Fibroblast of lung (primary cell): ENCODE measurements at regions not wholly inside any gene's neighbourhood (a gene's known extent, or its start where the extent isn't known, plus 50 kb on each side); places are given as distances from the start of the nearest gene placed in this dataset.

Experiments
- DNase-seq, 2 donors: peaks; one replicate each; pipeline versions ENCODE4 v3.0.0 to v3.0.0-alpha.2; 2010; ENCODE audit warnings: low read depth in 2 of 2
- H2AFZ ChIP-seq: 2 replicates; pipeline ENCODE4 v1.5.1; 2012; ENCODE audit warnings: low read length, control low read depth, inconsistent platforms
- H3K27ac ChIP-seq: 2 replicates; pipeline ENCODE4 v1.5.1; 2011; ENCODE audit warnings: low read length, control low read depth; ENCODE audit not compliant: insufficient read depth
- H3K27me3 ChIP-seq: 2 replicates; pipeline ENCODE4 v1.5.1; 2011; ENCODE audit warnings: mild to moderate bottlenecking, low read length; ENCODE audit not compliant: control insufficient read depth, insufficient read depth
- H3K36me3 ChIP-seq: 2 replicates; pipeline ENCODE4 v1.5.1; 2011; ENCODE audit warnings: low read length; ENCODE audit not compliant: control insufficient read depth, insufficient read depth
- H3K4me1 ChIP-seq: 2 replicates; pipeline ENCODE4 v1.5.1; 2011; ENCODE audit warnings: low read length; ENCODE audit not compliant: control insufficient read depth, insufficient read depth; ENCODE audit errors: extremely low read depth
- H3K4me2 ChIP-seq: 2 replicates; pipeline ENCODE4 v1.5.1; 2011; ENCODE audit warnings: low read length, control low read depth; ENCODE audit not compliant: insufficient read depth; ENCODE audit errors: extremely low read depth
- H3K4me3 ChIP-seq, 4 experiments: fragments of 200-600 bp in 1 of 4; sonication (generic) in 1 of 4; replicated peaks in 1 of 4; 2 replicates each; pipeline ENCODE4 v1.5.1; 2011 to 2016; ENCODE audit warnings: low read length in 4 of 4, low read depth in 3 of 4, mild to moderate bottlenecking in 3 of 4, control low read depth in 2 of 4, inconsistent platforms in 1 of 4, mixed read lengths in 1 of 4; ENCODE audit not compliant: insufficient read depth in 1 of 4; ENCODE audit errors: control extremely low read depth in 1 of 4
- H3K79me2 ChIP-seq: 2 replicates; pipeline ENCODE4 v1.5.1; 2012; ENCODE audit warnings: mild to moderate bottlenecking, low read length, inconsistent platforms; ENCODE audit not compliant: control insufficient read depth, insufficient read depth
- H3K9ac ChIP-seq: 2 replicates; pipeline ENCODE4 v1.5.1; 2011; ENCODE audit warnings: mild to moderate bottlenecking, low read length, control low read depth; ENCODE audit not compliant: insufficient read depth
- H3K9me3 ChIP-seq: 2 replicates; pipeline ENCODE4 v1.5.1; 2012; ENCODE audit warnings: low read depth, low read length; ENCODE audit not compliant: control insufficient read depth, insufficient read depth
- H4K20me1 ChIP-seq: 2 replicates; pipeline ENCODE4 v1.5.1; 2011; ENCODE audit warnings: low read length; ENCODE audit not compliant: control insufficient read depth, insufficient read depth; ENCODE audit errors: extremely low read depth
- CTCF ChIP-seq, 2 donors: IDR thresholded peaks in 1 of 2; conservative IDR thresholded peaks in 1 of 2; 1 replicate in 1 of 2; 2 replicates in 1 of 2; pipeline ENCODE4 v1.5.1; 2011 to 2012; ENCODE audit warnings: low read length in 2 of 2, control low read depth in 1 of 2, inconsistent platforms in 1 of 2, low read depth in 1 of 2, mild to moderate bottlenecking in 1 of 2
- EZH2 ChIP-seq: IDR thresholded peaks from 2 replicates; pipeline ENCODE4 v1.5.1; 2012; ENCODE audit warnings: low read length, control low read depth, mild to moderate bottlenecking; ENCODE audit errors: missing control alignments

DNA sequence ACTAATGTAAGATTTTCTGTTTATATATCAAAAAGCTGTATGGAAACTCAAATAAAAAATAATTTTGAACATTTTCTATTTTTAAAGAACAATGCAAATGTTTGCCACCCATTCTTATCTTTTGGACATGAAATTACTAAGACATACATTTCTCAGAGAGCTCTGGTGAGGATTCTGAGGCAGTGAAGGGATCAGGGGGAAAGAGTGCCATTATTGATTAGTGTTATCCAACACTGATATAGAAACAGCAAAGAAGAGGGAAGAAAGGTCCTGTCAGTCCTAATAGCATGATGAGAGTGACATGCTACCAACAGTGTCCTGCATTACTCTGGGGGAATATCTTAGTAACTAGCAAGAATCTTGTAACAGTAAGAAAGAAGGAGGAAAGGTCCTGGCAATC is 282.2 kb downstream of the RPL10L start:
- Histone ChIP-seq H3K9me3 (no peaks in the 10 kb centered on the region), H3K36me3 (no peaks in the 10 kb centered on the region), H3K79me2 (no peaks in the 10 kb centered on the region), H4K20me1 (no peaks in the 10 kb centered on the region), H2AFZ (no peak overlapping the region), H3K4me2 (no peak overlapping the region), H3K27ac (no peak overlapping the region), H3K27me3 (no peaks in the 10 kb centered on the region), H3K4me1 (no peaks in the 10 kb centered on the region), H3K4me3 (no peak overlapping the region), H3K9ac (no peak overlapping the region)
- DNase-seq, result no peak
- TF ChIP-seq EZH2 (no peak), CTCF (conservative IDR thresholded peaks at IDR 0.05 in 1 of 2, IDR thresholded peaks at IDR 0.05 in 1 of 2; ENCODE audit: low read depth in 1 of 2, low read length in 2 of 2) (no peak)

DNA sequence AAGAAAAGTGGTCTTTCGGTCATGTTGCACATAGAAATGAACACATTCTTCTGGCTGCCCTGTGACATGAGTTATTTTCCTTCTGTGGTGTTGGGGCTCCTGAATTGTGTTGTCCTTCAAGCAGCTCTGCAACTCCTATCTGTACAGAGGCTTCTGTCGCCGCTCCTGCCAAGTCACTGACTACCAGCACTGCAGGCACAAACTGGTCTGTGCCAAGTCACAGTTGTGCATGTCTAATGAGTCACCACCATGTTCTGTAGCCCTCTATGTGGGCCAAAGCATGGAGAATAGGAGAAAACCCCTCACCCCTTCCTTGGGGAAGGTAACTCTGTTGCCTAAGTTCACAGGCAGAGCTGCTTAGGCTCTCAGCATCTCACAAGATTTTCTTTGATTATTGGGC is 283.3 kb downstream of the RPL10L start:
- Histone ChIP-seq H3K9me3 (no peaks in the 10 kb centered on the region), H3K4me3 (no peak overlapping the region), H3K36me3 (no peaks in the 10 kb centered on the region), H4K20me1 (no peaks in the 10 kb centered on the region), H3K4me2 (no peak overlapping the region), H3K9ac (no peak overlapping the region), H3K4me1 (no peaks in the 10 kb centered on the region), H3K27ac (no peak overlapping the region), H2AFZ (no peak overlapping the region), H3K79me2 (no peaks in the 10 kb centered on the region), H3K27me3 (no peaks in the 10 kb centered on the region)
- no peak for DNase-seq
- TF ChIP-seq CTCF (conservative IDR thresholded peaks at IDR 0.05 in 1 of 2, IDR thresholded peaks at IDR 0.05 in 1 of 2; ENCODE audit: low read depth in 1 of 2, low read length in 2 of 2), result no peak

DNA sequence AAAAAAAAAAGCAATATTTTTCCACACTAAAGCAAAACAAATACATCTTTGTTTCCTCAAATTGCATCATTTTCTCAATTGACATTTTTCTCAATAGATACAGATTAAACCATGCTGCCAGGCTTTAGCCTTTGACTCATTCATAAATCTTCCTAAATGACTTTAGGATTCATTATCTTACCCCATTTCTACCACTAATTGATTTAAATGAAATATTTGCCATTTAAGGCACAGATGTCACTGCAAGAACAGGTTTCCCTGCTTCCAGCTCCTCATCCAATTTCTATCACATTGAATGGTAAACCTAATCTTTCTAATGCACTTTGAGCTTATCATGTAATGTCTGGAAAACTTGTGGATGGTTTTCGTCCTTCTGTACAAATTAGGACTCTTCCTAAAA is 298.7 kb downstream of the RPL10L start:
- Histone ChIP-seq H2AFZ (no peak overlapping the region), H3K4me3 (no peak overlapping the region), H4K20me1 (no peaks in the 10 kb centered on the region), H3K4me1 (no peaks in the 10 kb centered on the region), H3K9ac (no peak overlapping the region), H3K27ac (no peak overlapping the region), H3K9me3 (no peaks in the 10 kb centered on the region), H3K79me2 (no peaks in the 10 kb centered on the region), H3K4me2 (no peak overlapping the region), H3K36me3 (no peaks in the 10 kb centered on the region), H3K27me3 (no peaks in the 10 kb centered on the region)
- no peak for DNase-seq
- TF ChIP-seq CTCF (conservative IDR thresholded peaks at IDR 0.05 in 1 of 2, IDR thresholded peaks at IDR 0.05 in 1 of 2; ENCODE audit: low read depth in 1 of 2, low read length in 2 of 2), result no peak
- TF ChIP-seq EZH2, result no peak
